OCI-LY7 (cell line): ENCODE measurements at regions not wholly inside any gene's neighbourhood (a gene's known extent, or its start where the extent isn't known, plus 50 kb on each side); places are given as distances from the start of the nearest gene placed in this dataset.

Experiments used
- BruUV-seq: library from RNA; stranded (reverse); fragments of 400-500 nt; replicated peaks from 2 replicates; lab custom pipeline; 2021; lab: Mats Ljungman, UMichigan
- CTCF ChIA-PET: fragments of 300-600 bp; sonication (Branson Sonifier 250); formaldehyde crosslinking; loops from one replicate; lab custom pipeline; 2022; ENCODE audit warnings: antibody characterized with exemption; ENCODE audit not compliant: unreplicated experiment; lab: Charles Lee
- POLR2A ChIA-PET: fragments of 300-600 bp; sonication (Branson Sonifier 250); formaldehyde crosslinking; loops from one replicate; lab custom pipeline; 2022; ENCODE audit warnings: antibody characterized with exemption; lab: Charles Lee
- DNase-seq: peaks from one replicate; pipeline ENCODE4 v3.0.0-alpha.2; 2015; ENCODE audit warnings: low spot score
- H2AFZ ChIP-seq: fragments of 200-600 bp; sonication (generic), shearing (Covaris generic); 2 replicates; pipeline ENCODE4 v1.6.1; 2014; ENCODE audit warnings: mild to moderate bottlenecking, antibody characterized with exemption, low read length, moderate library complexity
- H3K27ac ChIP-seq: fragments of 200-600 bp; sonication (generic); 2 replicates; pipeline ENCODE4 v1.5.1; 2014; ENCODE audit warnings: mixed run types, low read depth, mild to moderate bottlenecking, moderate library complexity, low read length, inconsistent platforms; ENCODE audit not compliant: poor library complexity, severe bottlenecking
- H3K36me3 ChIP-seq: fragments of 200-600 bp; sonication (generic); 2 replicates; pipeline ENCODE4 v1.6.1; 2014; ENCODE audit warnings: mild to moderate bottlenecking, antibody characterized with exemption, low read length, moderate library complexity, mixed read lengths; ENCODE audit not compliant: insufficient read depth
- H3K4me1 ChIP-seq: fragments of 200-600 bp; sonication (generic); 2 replicates; pipeline ENCODE4 v1.5.1; 2014; ENCODE audit warnings: mild to moderate bottlenecking, low read length; ENCODE audit not compliant: insufficient read depth, poor library complexity, severe bottlenecking
- H3K4me2 ChIP-seq: fragments of 200-600 bp; sonication (generic); 2 replicates; pipeline ENCODE4 v1.6.1; 2014; ENCODE audit warnings: mild to moderate bottlenecking, low read length
- H3K4me3 ChIP-seq: fragments of 200-600 bp; sonication (generic); 2 replicates; pipeline ENCODE4 v1.5.1; 2014; ENCODE audit warnings: mild to moderate bottlenecking, low read depth, low read length; ENCODE audit not compliant: poor library complexity, severe bottlenecking
- H3K79me2 ChIP-seq: fragments of 200-600 bp; sonication (generic); 2 replicates; pipeline ENCODE4 v1.6.1; 2016; ENCODE audit warnings: low read depth, mild to moderate bottlenecking, low read length, moderate library complexity, mixed read lengths; ENCODE audit not compliant: insufficient read depth
- H3K9me2 ChIP-seq: fragments of 200-600 bp; sonication (generic); 2 replicates; pipeline ENCODE4 v1.6.1; 2016; ENCODE audit warnings: mild to moderate bottlenecking, low read length, mixed read lengths; ENCODE audit not compliant: insufficient read depth
- H3K9me3 ChIP-seq: fragments of 200-600 bp; sonication (generic); 2 replicates; pipeline ENCODE4 v1.6.1; 2014; ENCODE audit warnings: mild to moderate bottlenecking, mixed run types, low read length, mixed read lengths
- H4K20me1 ChIP-seq: fragments of 200-600 bp; sonication (generic); 2 replicates; pipeline ENCODE4 v1.6.1; 2014; ENCODE audit warnings: mild to moderate bottlenecking, antibody characterized with exemption, low read length, moderate library complexity, mixed read lengths; ENCODE audit not compliant: insufficient read depth
- CTCF ChIP-seq: fragments of 200-600 bp; sonication (generic); conservative IDR thresholded peaks from 2 replicates; pipeline ENCODE4 v1.5.1; 2014; ENCODE audit warnings: mild to moderate bottlenecking, antibody characterized with exemption, low read length, moderate library complexity, mixed read lengths
- EZH2phosphoT487 ChIP-seq: fragments of 200-600 bp; sonication (generic); IDR thresholded peaks from 2 replicates; pipeline ENCODE4 v1.6.1; 2018; ENCODE audit warnings: low read depth, borderline replicate concordance, mild to moderate bottlenecking, mixed run types, antibody characterized with exemption, low read length, moderate library complexity, mixed read lengths
- intact Hi-C: fragments of 100-400 bp; cut with micrococcal nuclease; formaldehyde crosslinking; loops from one replicate; pipeline ENCODE4 v1.10.0; 2022; ENCODE audit not compliant: unreplicated experiment

GRCh38 chr16:64784635-64785034 is 337.2 kb downstream of the CDH11 start:
- Histone ChIP-seq H3K4me3 (no peak overlapping the region), H3K4me2 (no peak overlapping the region), H3K9me3 (no peaks in the 10 kb centered on the region), H3K27ac (no peak overlapping the region), H4K20me1 (no peaks in the 10 kb centered on the region), H2AFZ (no peak overlapping the region), H3K9me2 (no peaks in the 10 kb centered on the region), H3K36me3 (no peaks in the 10 kb centered on the region), H3K4me1 (no peaks in the 10 kb centered on the region), H3K79me2 (no peaks in the 10 kb centered on the region)
- ChIA-PET POLR2A (interaction anchor here (0.6 kb wide), 1 partner anchor 18 kb away, joined by 3 read pairs; no protein-coding TSS in a partner anchor), CTCF (no interaction called here)
- intact Hi-C loops, result no loop called here
- no peak for DNase-seq
- BruUV-seq, result no TSS peak
- TF ChIP-seq CTCF (no peak), EZH2phosphoT487 (no peak)

GRCh38 chr16:64782484-64782883 is 339.4 kb downstream of the CDH11 start:
- Histone ChIP-seq H3K4me2 (no peak overlapping the region), H3K27ac (no peak overlapping the region), H3K4me3 (no peak overlapping the region), H3K79me2 (no peaks in the 10 kb centered on the region), H4K20me1 (no peaks in the 10 kb centered on the region), H2AFZ (no peak overlapping the region), H3K9me2 (no peaks in the 10 kb centered on the region), H3K9me3 (no peaks in the 10 kb centered on the region), H3K4me1 (no peaks in the 10 kb centered on the region), H3K36me3 (no peaks in the 10 kb centered on the region)
- intact Hi-C loops, result no loop called here
- TF ChIP-seq EZH2phosphoT487, result no peak
- TF ChIP-seq CTCF, result no peak
- DNase-seq, result no peak
- POLR2A ChIA-PET, result interaction anchor here (0.6 to 0.7 kb wide), 2 partner anchors 10 to 13 kb away, joined by 3 read pairs; no protein-coding TSS in a partner anchor
- CTCF ChIA-PET, result no interaction called here
- no TSS peak for BruUV-seq

- no peak for TF ChIP-seq EZH2phosphoT487
- Histone ChIP-seq H4K20me1 (no peaks in the 10 kb centered on the region), H3K4me1 (no peaks in the 10 kb centered on the region), H3K27ac (no peak overlapping the region), H3K4me2 (no peak overlapping the region), H3K9me3 (no peaks in the 10 kb centered on the region), H3K4me3 (no peak overlapping the region), H3K36me3 (no peaks in the 10 kb centered on the region), H3K9me2 (no peaks in the 10 kb centered on the region), H3K79me2 (no peaks in the 10 kb centered on the region), H2AFZ (no peak overlapping the region)
- CTCF ChIA-PET, result no interaction called here
- BruUV-seq, result no TSS peak
- intact Hi-C loops, result no loop called here
- DNase-seq, result no peak
- POLR2A ChIA-PET, result no interaction called here
Observed at GRCh38 chr16:64780445-64780844, 341.4 kb downstream of the CDH11 start.
